GM19395 (cell line): ENCODE measurements at regions not wholly inside any gene's neighbourhood (a gene's known extent, or its start where the extent isn't known, plus 50 kb on each side); places are given as distances from the start of the nearest gene placed in this dataset.
"Not testable (repeated sequence)": the region's sequence is repeated elsewhere in the genome, so short reads cannot be mapped to it uniquely, and the experiment has no call there.

Experiments
- ATAC-seq: cut with Tn5 transposase; IDR thresholded peaks from one replicate; pipeline ENCODE4 v1.9.1; 2021; ENCODE audit warnings: mild to moderate bottlenecking, moderate library complexity; ENCODE audit not compliant: unreplicated experiment

- ATAC-seq: no peak
Observed at GRCh38 chr14:42554091-42554490, 947.4 kb downstream of the LRFN5 start.

- ATAC-seq: no peak
Observed at GRCh38 chr14:42550310-42550709, 943.6 kb downstream of the LRFN5 start.

- no peak for ATAC-seq
Observed at GRCh38 chr14:42548349-42548748, 941.7 kb downstream of the LRFN5 start.

- no peak for ATAC-seq
Observed at GRCh38 chr14:42545636-42546035, 939.0 kb downstream of the LRFN5 start.

DNA sequence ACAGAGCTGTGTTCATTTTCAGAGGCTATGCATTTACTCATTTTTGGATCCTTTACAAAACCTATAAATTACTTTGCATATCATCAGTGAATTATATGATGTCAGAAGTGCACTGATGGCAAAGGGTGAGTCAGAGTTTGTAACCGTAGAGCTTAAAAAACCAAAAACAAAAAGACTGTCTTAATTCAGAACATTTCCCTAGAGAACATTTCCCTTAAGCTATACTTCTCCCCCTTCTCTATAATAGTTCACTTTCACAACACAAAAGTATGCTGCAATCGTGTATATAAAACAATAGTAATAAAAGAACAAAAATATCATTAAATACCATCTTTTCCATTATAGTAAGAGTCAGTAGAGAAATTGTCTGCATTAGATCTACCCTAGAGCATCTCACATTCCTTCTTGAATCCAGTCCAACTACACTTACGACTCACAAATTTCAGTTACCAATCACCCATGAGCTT lies 934.9 kb downstream of the LRFN5 start:
- ATAC-seq: no peak

DNA sequence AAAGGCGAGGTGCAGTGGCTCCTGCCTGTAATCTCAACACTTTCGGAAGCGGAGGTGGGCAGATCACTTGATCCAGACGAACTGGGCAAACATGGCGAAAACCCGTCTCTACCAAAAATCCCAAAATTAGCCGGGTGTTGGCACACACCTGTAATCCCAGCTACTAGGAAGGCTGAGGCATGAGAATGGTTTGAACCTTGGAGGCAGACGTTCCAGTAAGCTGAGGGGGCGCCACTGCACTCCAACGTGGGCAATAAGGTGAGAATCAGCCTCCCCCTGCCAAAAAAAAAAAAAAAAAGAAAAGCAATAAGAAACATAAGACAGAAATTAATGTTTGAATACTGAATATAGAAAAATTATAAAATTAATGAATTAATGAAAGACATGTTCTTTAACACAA lies 928.7 kb downstream of the LRFN5 start:
- ATAC-seq: no peak

DNA sequence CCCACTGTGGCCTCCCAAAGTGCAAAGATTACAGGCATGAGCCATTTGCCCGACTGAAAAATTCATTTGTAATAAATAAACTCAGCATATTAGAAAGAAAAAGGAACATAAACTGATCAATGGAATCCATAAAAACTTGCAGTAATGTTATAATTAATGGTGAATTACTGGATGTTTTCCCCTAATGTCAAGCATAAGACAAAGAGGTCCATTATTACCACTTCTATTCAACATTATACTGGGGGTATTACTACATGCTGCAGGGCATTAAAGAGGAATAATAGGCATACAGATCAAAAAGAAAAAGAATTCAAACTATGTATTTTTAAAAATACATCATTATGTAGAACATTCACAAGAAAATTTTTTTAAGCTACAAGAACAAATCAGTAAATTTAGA lies 926.8 kb downstream of the LRFN5 start:
- ATAC-seq: no peak

DNA sequence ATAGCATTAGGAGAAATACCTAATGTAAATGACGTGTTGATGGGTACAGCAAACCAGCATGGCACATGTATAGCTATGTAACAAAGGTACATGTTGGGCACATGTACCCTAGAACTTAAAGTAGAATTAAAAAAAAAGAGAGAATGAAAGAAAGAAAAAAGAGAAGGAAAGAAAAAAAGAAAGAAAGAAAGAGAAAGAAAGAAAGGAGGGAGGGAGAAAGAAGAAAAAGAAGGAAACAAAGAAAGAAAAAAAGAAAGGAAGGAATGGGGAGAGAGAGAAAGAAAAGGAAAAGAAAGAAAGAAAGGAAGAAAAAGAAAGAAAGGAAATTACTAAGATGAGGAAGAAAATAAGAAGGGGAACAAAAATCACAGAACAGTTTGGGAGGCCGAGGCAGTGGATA lies 925.5 kb downstream of the LRFN5 start:
- ATAC-seq: no peak

DNA sequence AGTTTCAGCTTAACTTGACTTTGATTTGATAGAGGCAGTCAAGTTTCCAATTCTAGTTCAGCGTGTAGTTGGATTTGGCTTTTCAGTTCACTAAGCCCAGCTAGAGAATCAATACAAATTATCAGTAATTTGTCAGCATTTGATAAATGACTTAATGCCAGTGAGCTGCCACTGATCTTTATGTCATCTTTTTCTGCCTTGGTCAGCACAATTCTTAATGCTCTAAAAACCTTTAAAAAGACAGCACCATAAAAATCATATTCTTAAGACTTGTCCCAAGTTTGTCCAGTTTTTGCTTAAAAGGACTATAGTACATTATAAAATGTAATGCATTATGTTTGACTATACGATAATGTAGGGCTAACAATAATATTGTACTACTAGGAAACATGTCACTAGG lies 920.5 kb downstream of the LRFN5 start:
- no peak for ATAC-seq

DNA sequence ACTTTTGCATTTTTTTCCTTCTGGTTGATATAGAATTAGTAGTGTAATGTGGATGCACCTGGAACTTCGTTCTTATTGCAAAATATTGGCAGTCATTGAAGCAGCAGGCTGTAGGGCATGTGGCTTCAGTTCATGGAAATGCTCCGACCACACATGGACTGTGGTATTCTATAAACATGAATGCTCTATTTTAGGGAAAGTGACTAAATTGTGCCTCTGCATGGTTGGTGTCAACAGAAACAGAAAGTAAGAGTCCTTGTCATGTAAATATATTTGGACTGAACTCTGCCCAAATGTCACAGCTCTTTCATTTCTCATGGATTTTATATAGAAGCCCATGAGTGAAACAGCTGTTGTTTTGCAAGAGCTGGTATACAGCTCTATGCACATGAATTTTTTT lies 917.0 kb downstream of the LRFN5 start:
- peak; percentile 100 for ATAC-seq

DNA sequence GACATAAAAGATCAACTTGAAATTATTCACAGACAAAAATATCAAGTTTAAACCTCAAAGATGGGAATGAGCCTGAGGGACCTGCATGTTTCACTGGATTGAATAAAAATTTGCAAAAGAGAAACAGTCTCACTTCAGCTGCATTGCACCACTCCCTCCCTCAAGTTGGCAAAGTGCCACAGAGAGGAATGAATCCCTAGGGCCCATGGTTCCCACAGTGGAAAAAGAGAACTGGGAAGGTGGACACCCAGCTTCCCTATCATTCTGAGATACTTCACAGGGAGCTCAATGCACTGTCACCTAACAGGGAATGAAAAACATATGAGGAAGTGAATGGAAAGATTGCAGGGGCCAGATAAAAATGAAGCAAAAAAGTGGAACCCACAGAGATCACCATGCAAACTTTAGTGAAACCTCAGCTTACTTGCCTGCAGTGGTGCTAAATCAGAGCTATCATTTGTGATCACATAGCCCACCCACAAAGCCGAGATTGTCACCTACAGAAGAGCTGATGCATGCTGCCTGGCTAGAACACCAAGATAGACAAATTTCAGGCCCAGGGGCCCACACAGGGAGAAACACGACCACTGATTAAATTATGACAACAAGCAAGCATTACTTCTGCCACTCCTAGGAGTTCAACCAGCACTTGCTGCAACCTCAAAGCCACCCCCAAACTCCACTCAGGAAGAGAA lies 911.3 kb downstream of the LRFN5 start:
- ATAC-seq: no peak

GRCh38 chr14:42513837-42514236 lies 907.2 kb downstream of the LRFN5 start:
- ATAC-seq: no peak

DNA sequence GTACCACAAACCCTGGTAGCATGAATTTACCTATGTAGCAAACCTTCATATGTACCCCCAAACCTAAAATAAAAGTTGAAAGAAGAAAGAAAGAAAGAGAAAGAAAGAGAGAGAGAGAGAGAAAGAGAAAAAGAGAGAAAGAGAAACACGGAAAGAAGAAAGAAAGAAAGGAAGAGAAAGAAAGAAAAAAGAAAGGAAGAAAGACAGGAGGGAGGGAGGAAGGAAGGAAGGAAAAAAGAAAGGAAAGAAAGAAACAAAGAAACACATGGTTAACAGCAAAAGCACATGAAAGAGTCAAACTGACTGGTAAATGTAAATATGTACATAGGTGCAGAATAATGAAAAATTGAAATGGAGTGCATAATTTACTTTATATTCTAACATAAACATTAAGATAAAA lies 903.4 kb downstream of the LRFN5 start:
- no peak for ATAC-seq

- no peak for ATAC-seq
Observed at GRCh38 chr14:42508209-42508946, 901.7 kb downstream of the LRFN5 start.

DNA sequence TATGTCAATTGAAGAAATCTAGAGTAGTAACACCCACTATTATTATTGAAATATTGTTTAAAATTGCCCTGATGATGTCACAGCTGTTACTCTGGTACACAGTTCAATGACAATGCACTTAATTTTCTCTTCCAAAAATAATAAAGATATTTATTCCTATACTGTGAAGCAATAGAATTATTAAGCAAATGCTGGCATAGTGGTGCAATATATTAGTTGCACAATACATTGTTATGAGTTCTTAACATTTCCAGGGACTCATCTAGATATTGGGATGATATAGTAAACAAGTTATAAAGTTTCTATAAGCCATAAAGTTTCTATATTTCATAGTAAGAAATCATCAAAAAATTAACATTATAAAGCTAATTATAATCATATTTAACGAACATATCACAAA lies 897.8 kb downstream of the LRFN5 start:
- no peak for ATAC-seq

DNA sequence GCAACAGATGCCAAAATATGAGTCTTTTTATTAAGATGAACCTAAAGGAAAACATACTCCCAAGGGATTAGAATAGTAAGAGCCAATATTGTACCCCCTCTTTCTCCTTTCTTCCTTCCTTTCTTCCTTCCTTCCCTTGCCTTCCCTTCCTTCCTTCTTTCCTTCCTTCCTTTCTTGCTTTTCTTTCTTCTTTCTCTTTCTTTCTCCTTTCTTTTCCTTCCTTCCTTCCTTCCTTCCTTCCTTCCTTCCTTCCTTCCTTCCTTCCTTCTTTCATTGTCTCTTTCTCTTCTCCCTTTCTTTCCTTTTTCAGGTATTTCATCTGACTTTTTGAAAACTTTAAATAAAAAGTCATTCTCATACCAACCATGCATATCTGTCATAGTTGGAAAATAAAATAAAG lies 892.5 kb downstream of the LRFN5 start:
- ATAC-seq: no peak

DNA sequence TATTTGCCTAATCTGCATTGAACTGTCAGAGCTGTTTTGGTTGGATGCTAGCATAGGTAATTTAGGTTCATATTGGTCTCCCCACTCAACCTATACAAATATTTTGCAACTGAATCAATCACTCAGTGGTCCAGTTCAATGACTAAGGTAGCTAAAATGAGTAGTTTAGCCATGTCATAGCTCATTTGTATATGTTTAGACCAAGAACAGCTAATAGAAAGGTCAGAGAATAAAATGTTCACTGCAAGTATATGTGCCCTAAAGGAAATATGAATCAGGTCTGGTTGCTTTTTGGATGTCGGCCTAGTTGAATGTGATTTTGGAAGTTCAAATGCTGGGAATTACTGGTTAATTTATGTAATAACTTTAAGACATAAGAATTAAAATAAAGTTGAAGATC lies 883.9 kb downstream of the LRFN5 start:
- ATAC-seq: no peak

- ATAC-seq: no peak
Observed at GRCh38 chr14:42488965-42489364, 882.3 kb downstream of the LRFN5 start.

DNA sequence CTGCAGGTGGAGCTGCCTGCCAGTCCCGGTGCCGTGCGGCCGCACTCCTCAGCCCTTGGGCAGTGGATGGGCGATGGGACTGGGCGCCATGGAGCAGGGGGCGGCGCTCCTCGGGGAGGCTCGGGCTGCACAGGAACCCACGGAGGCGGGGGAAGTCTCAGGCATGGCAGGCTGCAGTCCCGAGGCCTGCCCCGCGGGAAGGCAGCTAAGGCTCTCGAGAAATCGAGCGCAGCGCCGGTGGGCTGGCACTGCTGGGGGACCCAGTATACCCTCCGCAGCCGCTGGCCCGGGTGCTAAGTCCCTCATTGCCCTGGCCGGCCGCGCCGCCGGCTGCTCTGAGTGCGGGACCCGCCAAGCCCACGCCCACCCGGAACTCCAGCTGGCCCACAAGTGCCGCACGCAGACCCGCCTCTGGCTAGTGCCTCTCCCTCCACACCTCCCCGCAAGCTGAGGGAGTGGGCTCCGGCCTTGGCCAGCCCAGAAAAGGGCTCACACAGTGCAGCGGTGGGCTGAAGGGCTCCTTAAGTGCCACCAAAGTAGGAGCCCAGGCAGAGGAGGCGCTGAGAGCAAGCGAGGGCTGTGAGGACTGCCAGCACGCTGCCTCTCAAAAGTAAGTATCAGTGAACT lies 875.8 kb downstream of the LRFN5 start:
- not testable (repeated sequence) for ATAC-seq

DNA sequence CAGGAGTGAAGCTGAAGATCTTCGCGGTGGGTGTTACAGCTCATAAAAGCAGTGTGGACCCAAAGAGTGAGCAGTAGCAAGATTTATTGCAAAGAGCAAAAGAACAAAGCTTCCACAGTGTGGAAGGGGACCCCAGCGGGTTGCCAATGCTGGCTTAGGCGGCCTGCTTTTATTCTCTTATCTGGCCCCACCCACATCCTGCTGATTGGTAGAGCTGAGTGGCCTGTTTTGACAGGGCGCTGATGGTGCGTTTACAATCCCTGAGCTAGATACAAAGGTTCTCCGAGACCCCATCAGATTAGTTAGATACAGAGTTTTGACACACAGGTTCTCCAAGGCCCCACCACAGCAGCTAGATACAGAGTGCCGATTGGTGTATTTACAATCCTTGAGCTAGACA lies 875.0 kb downstream of the LRFN5 start:
- ATAC-seq: not testable (repeated sequence)

- no peak for ATAC-seq
Observed at GRCh38 chr14:42480255-42480654, 873.6 kb downstream of the LRFN5 start.

- no peak for ATAC-seq
Observed at GRCh38 chr14:42475289-42475688, 868.6 kb downstream of the LRFN5 start.
